ENCODE measurements at regions not wholly inside any gene's neighbourhood (a gene's known extent, or its start where the extent isn't known, plus 50 kb on each side); places are given as distances from the start of the nearest gene placed in this dataset.

- TF ChIP-seq, protein P1, sequence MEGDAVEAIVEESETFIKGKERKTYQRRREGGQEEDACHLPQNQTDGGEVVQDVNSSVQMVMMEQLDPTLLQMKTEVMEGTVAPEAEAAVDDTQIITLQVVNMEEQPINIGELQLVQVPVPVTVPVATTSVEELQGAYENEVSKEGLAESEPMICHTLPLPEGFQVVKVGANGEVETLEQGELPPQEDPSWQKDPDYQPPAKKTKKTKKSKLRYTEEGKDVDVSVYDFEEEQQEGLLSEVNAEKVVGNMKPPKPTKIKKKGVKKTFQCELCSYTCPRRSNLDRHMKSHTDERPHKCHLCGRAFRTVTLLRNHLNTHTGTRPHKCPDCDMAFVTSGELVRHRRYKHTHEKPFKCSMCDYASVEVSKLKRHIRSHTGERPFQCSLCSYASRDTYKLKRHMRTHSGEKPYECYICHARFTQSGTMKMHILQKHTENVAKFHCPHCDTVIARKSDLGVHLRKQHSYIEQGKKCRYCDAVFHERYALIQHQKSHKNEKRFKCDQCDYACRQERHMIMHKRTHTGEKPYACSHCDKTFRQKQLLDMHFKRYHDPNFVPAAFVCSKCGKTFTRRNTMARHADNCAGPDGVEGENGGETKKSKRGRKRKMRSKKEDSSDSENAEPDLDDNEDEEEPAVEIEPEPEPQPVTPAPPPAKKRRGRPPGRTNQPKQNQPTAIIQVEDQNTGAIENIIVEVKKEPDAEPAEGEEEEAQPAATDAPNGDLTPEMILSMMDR (tag by site-specific recombination; IDR thresholded peaks at IDR 0.05): no peak
- TF ChIP-seq ZNF639 (tag by site-specific recombination; IDR thresholded peaks at IDR 0.05) (no peak), ZNF23 (tag by site-specific recombination; IDR thresholded peaks at IDR 0.05; ENCODE audit: borderline replicate concordance) (no peak), MZF1 (tag by site-specific recombination; IDR thresholded peaks at IDR 0.05; ENCODE audit: borderline replicate concordance) (no peak), ZNF274 (IDR thresholded peaks at IDR 0.05; ENCODE audit: low read length) (no peak), ZNF274 (tag by site-specific recombination; IDR thresholded peaks at IDR 0.05; ENCODE audit: borderline replicate concordance) (no peak), ZNF785 (tag by site-specific recombination; IDR thresholded peaks at IDR 0.05) (no peak), ZBTB11 (tag by site-specific recombination; conservative IDR thresholded peaks at IDR 0.05; ENCODE audit: low read depth) (no peak), RBAK (tag by site-specific recombination; IDR thresholded peaks at IDR 0.05) (no peak), ZNF433 (tag by site-specific recombination; IDR thresholded peaks at IDR 0.05; ENCODE audit: low read depth) (no peak), ZNF530 (tag by site-specific recombination; IDR thresholded peaks at IDR 0.05; ENCODE audit: low read depth) (no peak), ZNF146 (tag by site-specific recombination; IDR thresholded peaks at IDR 0.05) (no peak), ZNF560 (tag by site-specific recombination; IDR thresholded peaks at IDR 0.05; ENCODE audit: borderline replicate concordance) (no peak)
Measured at GRCh38 chr5:152607401-152608160, 202.5 kb upstream of the NMUR2 start.
